Activated T-cell treated with anti-CD3 and anti-CD28 coated beads, Interleukin-2, amount 50 U/mL, for 48 hours (primary cell): ENCODE measurements at regions not wholly inside any gene's neighbourhood (a gene's known extent, or its start where the extent isn't known, plus 50 kb on each side); places are given as distances from the start of the nearest gene placed in this dataset.
"Not testable (repeated sequence)": the region's sequence is repeated elsewhere in the genome, so short reads cannot be mapped to it uniquely, and the experiment has no call there.

Experiments
- DNase-seq, 2 experiments: peaks; one replicate each; pipeline ENCODE4 v3.0.0-alpha.2; 2020

DNA sequence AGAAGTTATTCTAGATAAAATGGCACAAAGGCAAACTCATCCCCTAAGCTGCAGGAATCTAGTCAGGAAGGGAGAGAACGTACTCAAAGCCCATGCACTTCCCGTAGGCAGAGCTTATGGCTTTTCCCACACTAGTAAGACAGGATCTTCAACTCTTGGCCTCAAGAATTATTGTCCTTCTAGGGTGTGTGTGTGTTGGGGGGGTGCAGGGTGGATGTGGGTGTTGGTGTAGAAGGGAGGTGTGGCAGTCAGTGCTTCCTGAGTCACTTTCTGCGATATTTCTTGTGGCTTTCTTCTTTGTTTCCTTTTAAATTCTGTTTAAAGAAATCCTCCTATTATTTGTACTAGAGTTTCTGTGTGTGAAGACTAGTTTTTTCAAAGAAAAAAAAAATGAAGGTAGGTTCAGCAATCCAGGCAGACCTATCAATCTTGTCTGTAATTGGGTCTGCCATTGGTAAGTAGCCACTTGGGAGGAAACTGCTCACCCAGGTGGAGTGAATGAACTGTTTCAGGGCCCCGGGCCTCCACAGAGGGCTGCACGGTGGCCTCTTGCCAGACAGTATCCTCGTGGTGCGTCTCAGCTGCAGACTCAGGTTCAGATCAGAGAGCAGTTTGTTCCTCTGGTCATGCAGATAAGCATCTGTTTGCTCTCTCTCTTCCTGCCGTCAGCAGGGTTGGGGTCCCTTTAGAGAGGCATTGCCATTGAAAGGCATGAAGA, 131.9 kb downstream of the NPR3 start:
- DNase-seq = no peak

DNA sequence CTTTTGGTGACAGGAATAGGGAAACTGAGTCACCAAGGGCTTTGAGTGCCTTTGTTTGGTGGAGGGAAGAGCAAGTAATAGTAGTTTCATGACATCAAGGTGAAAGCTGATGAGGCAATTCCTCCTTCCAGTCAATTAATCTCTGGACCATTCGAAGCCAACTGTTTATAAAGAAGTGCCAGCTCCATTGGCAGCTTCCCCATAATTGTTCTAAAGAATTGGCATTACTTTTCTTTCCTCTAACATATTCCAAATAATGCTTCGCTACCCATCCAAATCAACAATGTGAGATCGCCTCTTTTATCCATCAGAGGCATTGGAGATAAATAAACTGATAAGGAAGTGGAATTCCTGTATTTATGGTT, 132.4 kb downstream of the NPR3 start:
- DNase-seq = no peak

GRCh38 chr5:32845171-32845570, 134.1 kb downstream of the NPR3 start:
- DNase-seq = no peak

DNA sequence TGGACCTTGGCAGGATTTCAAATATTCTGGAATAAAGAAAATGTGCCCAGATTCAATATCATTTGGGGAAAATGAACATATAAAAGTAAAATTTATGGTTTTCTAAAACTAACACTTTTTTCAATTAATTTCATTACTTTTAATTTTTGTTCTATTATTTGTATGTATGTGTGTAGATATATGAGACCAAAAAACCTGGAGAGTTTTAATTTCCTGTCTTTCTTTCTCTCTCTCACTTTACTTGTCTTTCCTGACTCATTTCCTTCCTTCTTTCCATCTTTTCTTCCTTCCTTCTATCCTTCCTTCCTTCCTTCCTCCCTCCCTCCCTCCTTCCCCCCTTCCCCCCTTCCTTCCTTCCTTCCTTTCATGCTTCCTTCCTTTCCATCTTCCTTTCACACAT, 137.0 kb downstream of the NPR3 start:
- DNase-seq = no peak

GRCh38 chr5:32848681-32849080, 137.6 kb downstream of the NPR3 start:
- no peak for DNase-seq

- DNase-seq = no peak
Observed at GRCh38 chr5:32850817-32851496, 139.8 kb downstream of the NPR3 start.

DNA sequence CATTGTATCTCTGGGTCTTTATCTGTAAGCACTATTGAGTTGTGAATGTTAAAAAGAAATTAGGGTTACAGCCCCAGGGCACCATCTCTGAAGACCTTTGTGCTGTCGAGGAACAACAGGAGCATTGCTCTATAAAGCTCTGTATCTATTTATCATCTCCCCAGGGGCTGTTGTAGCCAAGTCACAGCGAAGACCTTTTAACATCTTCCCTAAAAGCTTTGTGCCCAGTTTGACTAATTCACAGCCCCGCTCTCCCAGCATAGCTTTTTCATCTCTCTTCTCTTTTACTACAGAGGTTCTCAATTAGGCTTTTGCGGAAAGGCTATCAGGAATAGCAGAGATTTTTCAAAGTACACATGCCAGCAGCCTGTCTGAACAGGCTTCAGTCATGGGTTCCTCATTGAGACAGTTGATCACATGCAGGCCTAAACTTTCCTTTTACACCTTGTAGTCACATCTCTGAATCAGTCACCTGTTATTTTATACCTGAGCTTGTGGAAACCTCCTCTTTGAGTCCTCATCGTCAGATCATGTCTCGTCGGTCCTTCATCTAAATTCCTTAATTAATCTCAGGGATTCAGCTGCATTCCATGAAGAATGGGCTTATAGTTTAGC, 140.5 kb downstream of the NPR3 start:
- no peak for DNase-seq

GRCh38 chr5:32852535-32852934, 141.4 kb downstream of the NPR3 start:
- no peak for DNase-seq

DNA sequence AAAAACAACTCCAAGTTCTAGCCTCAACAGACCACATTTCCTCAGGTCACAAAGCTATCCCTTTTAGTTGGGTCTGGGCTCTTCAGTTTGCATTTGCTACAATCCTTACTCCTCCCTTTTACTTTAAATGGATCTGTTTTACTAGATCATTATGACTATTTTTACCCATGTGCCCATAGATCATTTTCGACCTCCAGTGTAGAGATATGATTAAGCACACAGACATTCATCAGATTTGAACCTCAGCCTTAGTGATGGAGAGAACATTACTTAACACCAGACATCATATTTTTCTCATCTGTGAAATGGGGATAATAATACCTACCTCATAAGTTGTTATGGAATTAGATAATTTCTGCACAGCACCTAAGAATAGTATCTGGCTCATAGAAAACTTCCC, 141.9 kb downstream of the NPR3 start:
- no peak for DNase-seq

DNA sequence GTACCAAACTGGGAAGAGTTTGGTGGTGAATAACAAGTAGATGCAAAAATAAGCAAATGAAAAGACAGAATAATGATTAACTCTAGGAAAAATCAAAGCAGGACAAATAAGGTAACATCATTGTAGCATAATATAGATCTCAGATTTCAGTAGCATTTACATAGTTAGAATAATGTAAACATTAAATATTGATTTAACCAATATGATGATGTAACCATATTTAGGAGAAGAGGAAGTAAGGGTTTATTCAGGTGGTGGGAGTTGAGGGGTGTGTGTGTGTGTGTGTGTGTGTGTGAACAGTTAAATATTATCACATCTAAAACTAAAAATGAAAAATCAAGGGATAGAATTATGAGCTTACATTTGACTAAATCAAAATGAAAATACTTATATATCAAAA, 143.4 kb downstream of the NPR3 start:
- DNase-seq = no peak

DNA sequence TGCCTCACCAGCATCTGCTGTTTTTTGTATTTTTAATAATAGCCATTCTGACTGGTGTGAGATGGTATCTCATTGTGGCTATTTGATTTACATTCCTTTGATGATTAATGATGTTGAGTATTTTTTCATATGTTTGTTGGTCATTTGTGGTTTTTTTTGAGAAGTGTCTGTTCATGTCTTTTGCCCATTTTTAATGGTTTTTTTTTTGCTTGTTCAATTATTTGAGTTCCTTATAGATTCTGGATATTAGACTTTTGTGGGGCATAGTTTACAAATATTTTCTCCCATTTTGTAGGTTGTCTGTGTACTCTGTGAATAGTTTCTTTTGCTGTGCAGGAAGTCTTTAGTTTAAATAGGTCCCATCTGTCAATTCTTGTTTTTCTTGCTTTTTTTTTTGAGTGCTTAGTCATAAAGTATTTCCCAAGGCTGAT, 148.1 kb downstream of the NPR3 start:
- no peak for DNase-seq

DNA sequence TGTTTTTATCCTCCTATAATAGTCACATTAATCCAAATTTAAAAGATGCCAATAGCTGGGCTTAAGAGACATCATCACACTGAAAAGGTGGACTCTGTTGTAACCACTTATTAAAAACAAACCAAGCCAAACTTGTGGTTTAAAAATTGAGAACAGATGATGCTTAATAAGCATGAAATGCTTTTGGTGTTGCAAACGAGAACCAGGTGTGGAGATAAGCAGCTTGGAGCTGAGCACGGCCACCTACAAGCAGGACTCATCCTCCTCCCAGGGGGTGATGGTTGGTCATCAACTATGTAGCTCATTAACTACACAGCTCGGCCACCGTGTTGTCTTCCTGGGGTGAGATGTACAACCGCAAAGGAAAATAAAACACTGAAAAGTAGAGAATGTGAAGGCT, 154.4 kb downstream of the NPR3 start:
- no peak for DNase-seq

- DNase-seq = no peak
Observed at GRCh38 chr5:32866138-32866537, 155.0 kb downstream of the NPR3 start.

GRCh38 chr5:32869216-32869615, 158.1 kb downstream of the NPR3 start:
- DNase-seq = no peak

DNA sequence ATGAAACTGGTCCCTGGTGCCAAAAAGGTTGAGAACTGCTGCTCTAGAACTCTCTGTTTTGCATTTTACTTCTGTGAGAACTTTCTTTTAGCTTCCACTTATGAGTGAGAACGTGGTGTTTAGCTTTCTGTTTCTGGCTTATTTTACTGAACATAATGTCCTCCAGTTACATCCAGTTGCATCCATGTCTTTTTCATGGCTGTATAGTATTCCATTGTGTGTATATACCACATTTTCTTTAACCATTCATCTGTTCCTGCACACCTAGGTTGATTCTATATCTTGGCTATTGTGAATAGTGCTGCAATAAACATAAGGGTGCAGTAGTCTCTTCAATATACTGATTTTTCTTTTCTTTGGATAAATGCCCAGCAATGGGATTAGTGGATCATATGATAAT, 165.7 kb downstream of the NPR3 start:
- no peak for DNase-seq

GRCh38 chr5:32879364-32879763, 168.2 kb downstream of the NPR3 start:
- DNase-seq = not testable (repeated sequence)

DNA sequence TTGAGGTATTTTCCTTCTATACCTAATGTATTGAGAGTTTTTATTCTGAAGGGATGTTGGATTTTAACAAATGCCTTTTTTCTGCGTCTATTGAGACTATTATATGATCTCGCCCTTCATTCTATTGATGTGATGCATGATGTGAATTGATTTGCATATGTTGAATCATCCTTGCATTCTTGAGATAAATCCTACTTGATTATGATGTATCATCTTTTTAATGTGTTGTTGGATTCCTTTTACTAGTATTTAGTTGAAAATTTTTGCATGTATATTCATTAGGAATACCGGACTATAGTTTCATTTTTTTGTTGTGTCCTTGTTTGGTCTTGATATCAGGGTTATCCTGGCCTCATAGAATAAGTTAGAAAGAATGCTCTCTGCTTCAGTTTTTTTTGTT, 169.7 kb downstream of the NPR3 start:
- no peak for DNase-seq

DNA sequence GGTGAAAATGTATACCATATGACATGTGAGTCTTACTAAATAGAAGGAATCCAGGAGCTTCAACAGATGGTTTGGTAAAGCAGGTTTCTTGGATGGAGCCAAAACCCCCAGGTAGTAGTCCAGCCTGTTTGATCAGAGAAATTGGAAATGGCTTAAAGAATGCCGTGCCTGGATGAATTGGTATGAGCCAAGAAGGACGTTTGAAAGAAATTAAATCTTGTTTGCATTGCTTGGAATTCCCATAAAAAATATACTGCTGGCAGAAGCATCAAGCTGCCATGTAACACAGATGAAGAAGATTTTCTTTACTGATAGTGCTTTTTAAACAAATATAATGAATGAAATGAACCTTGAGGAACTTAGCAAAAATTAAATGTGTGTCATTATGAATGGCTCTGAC, 176.3 kb downstream of the NPR3 start:
- no peak for DNase-seq

- DNase-seq = no peak
Observed at GRCh38 chr5:32889078-32889477, 178.0 kb downstream of the NPR3 start.

GRCh38 chr5:32903613-32904012, 192.5 kb downstream of the NPR3 start:
- no peak for DNase-seq

DNA sequence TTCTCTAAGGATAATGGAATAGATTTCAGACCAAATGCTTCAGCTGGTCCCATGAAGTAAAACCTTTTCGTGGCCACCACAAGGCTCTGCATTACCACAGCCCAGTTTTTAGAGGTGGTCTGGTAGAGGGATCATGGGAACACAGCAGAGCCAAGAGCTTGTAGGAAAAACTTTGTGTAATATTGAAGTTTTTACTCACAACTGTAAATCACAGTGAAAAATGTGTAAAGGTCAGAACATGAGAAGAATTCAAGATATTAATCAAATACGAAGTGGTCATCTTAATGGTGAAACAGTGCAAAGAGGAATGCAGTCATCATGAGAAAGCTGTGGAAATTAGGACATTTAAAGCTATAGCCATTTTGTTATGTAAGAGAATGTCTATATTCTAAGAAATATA, 197.5 kb downstream of the NPR3 start:
- no peak for DNase-seq

GRCh38 chr5:32909207-32909606, 198.1 kb downstream of the NPR3 start:
- DNase-seq = no peak

DNA sequence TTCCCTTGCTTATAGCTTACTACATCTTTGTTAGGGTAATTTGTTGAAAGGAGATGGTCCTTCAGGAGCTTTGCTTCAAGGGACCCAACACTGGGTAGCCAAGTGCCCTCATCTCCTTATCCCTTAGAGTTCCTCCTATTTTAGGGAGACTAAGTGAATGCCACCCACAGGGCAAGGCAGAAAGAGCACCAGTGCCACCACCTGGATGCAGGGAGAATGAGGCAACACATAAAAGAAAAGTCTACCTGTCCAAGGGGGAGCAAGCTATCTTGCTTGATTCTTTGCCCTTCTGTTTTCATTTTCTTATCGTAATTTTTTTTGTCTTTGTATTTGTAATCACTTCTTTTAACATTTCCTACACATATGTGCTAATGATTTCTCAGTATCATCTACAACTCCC, 205.5 kb downstream of the NPR3 start:
- no peak for DNase-seq

GRCh38 chr5:32928761-32929160, 217.6 kb downstream of the NPR3 start:
- no peak for DNase-seq

DNA sequence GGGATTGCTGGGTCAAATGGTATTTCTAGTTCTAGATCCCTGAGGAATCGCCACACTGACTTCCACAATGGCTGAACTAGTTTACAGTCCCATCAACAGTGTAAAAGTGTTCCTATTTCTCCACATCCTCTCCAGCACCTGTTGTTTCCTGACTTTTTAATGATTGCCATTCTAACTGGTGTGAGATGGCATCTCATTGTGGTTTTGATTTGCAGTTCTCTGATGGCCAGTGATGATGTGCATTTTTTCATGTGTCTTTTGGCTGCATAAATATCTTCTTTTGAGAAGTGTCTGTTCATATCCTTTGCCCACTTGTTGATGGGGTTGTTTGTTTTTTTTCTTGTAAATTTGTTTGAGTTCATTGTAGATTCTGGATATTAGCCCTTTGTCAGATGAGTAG, 220.3 kb downstream of the NPR3 start:
- not testable (repeated sequence) for DNase-seq
